IMR-90 (cell line): ENCODE measurements at regions not wholly inside any gene's neighbourhood (a gene's known extent, or its start where the extent isn't known, plus 50 kb on each side); places are given as distances from the start of the nearest gene placed in this dataset.

Experiments used
- ATAC-seq: fragments of 200-7000 bp; cut with Tn5 transposase; 2 replicates; pipeline ENCODE4 v1.9.1; 2020; ENCODE audit warnings: low read depth, mild to moderate bottlenecking, moderate library complexity
- BruUV-seq: library from RNA; stranded (reverse); fragments of 400-500 nt; replicated peaks from 2 replicates; lab custom pipeline; 2021; lab: Mats Ljungman, UMichigan
- CTCF ChIA-PET: fragments of 300-600 bp; formaldehyde crosslinking; extraction: SDS; loops from one replicate; lab custom pipeline; 2021; ENCODE audit warnings: antibody characterized with exemption; lab: Yijun Ruan, JAX
- POLR2A ChIA-PET: fragments of 300-600 bp; sonication (Branson Sonifier 250); formaldehyde crosslinking; loops from one replicate; lab custom pipeline; 2022; ENCODE audit warnings: antibody characterized with exemption; ENCODE audit not compliant: unreplicated experiment; lab: Charles Lee
- DNase-seq: peaks from one replicate; pipeline ENCODE4 v3.0.0; 2013
- H2AFZ ChIP-seq: replicated peaks from 2 replicates; pipeline ENCODE3; 2013; ENCODE audit warnings: low read length, mild to moderate bottlenecking; ENCODE audit not compliant: poor library complexity
- H2AK5ac ChIP-seq: 2 replicates; pipeline ENCODE4 v1.6.1; 2013; ENCODE audit warnings: low read depth, low read length, inconsistent platforms
- H2AK9ac ChIP-seq: replicated peaks from 2 replicates; pipeline ENCODE3; 2013; ENCODE audit warnings: mild to moderate bottlenecking, low read depth, low read length, moderate library complexity; ENCODE audit not compliant: poor library complexity
- H2BK120ac ChIP-seq: 2 replicates; pipeline ENCODE4 v1.6.1; 2013; ENCODE audit warnings: low read depth, low read length, inconsistent platforms
- H2BK15ac ChIP-seq: 3 replicates; pipeline ENCODE4 v1.6.1; 2013; ENCODE audit warnings: low read depth, low read length, inconsistent platforms
- H2BK20ac ChIP-seq: 2 replicates; pipeline ENCODE4 v1.6.1; 2013; ENCODE audit warnings: low read depth, mild to moderate bottlenecking, inconsistent platforms, low read length, moderate library complexity
- H2BK5ac ChIP-seq: 2 replicates; pipeline ENCODE4 v1.6.1; 2013; ENCODE audit warnings: mild to moderate bottlenecking, low read depth, low read length, inconsistent platforms; ENCODE audit not compliant: poor library complexity, severe bottlenecking
- H3K14ac ChIP-seq: replicated peaks from 2 replicates; pipeline ENCODE4 v1.6.1; 2013; ENCODE audit warnings: low read depth, low read length, inconsistent platforms
- H3K18ac ChIP-seq: 2 replicates; pipeline ENCODE4 v1.6.1; 2013; ENCODE audit warnings: low read depth, low read length, control low read depth
- H3K23ac ChIP-seq: 2 replicates; pipeline ENCODE4 v1.6.1; 2013; ENCODE audit warnings: low read depth, low read length, inconsistent platforms
- H3K27ac ChIP-seq: 2 replicates; pipeline ENCODE4 v1.5.1; 2013; ENCODE audit warnings: mild to moderate bottlenecking, control low read depth, low read length; ENCODE audit not compliant: insufficient read depth
- H3K27me3 ChIP-seq: 2 replicates; pipeline ENCODE4 v1.6.1; 2013; ENCODE audit warnings: low read length; ENCODE audit not compliant: control insufficient read depth, insufficient read depth
- H3K36me3 ChIP-seq: 2 replicates; pipeline ENCODE4 v1.6.1; 2013; ENCODE audit warnings: low read length, mixed read lengths; ENCODE audit not compliant: control insufficient read depth, insufficient read depth
- H3K4ac ChIP-seq: 2 replicates; pipeline ENCODE4 v1.6.1; 2013; ENCODE audit warnings: low read depth, low read length, inconsistent platforms
- H3K4me1 ChIP-seq: 2 replicates; pipeline ENCODE4 v1.6.1; 2013; ENCODE audit warnings: low read length, mixed read lengths; ENCODE audit not compliant: control insufficient read depth, insufficient read depth
- H3K4me2 ChIP-seq: 2 replicates; pipeline ENCODE4 v1.6.1; 2013; ENCODE audit warnings: low read depth, mild to moderate bottlenecking, control low read depth, low read length, moderate library complexity
- H3K4me3 ChIP-seq: 2 replicates; pipeline ENCODE4 v1.5.1; 2013; ENCODE audit warnings: low read depth, mild to moderate bottlenecking, control low read depth, low read length, moderate library complexity; ENCODE audit not compliant: insufficient read depth
- H3K56ac ChIP-seq: 2 replicates; pipeline ENCODE4 v1.6.1; 2013; ENCODE audit warnings: low read length, inconsistent platforms; ENCODE audit not compliant: insufficient read depth; ENCODE audit errors: extremely low read depth
- H3K79me1 ChIP-seq, 2 experiments: 2 replicates each; pipeline ENCODE4 v1.6.1; 2013; ENCODE audit warnings: low read length in 2 of 2, inconsistent platforms in 1 of 2, low read depth in 1 of 2
- H3K9ac ChIP-seq: 2 replicates; pipeline ENCODE4 v1.6.1; 2013; ENCODE audit warnings: low read depth, low read length, control low read depth
- H3K9me1 ChIP-seq: 2 replicates; pipeline ENCODE4 v1.6.1; 2013; ENCODE audit warnings: low read length, inconsistent platforms; ENCODE audit not compliant: insufficient read depth
- H3K9me3 ChIP-seq: 2 replicates; pipeline ENCODE4 v1.6.1; 2013; ENCODE audit warnings: low read length; ENCODE audit not compliant: control insufficient read depth, insufficient read depth
- H4K20me1 ChIP-seq: 2 replicates; pipeline ENCODE4 v1.6.1; 2013; ENCODE audit warnings: low read length, inconsistent platforms; ENCODE audit not compliant: insufficient read depth
- H4K5ac ChIP-seq: 2 replicates; pipeline ENCODE4 v1.6.1; 2013; ENCODE audit warnings: mild to moderate bottlenecking, low read depth, low read length, control low read depth
- H4K8ac ChIP-seq, 2 experiments: 2 replicates each; pipeline ENCODE4 v1.6.1; 2013; ENCODE audit warnings: low read depth in 2 of 2, low read length in 2 of 2, control low read depth in 1 of 2, inconsistent platforms in 1 of 2
- H4K91ac ChIP-seq: 2 replicates; pipeline ENCODE4 v1.6.1; 2013; ENCODE audit warnings: low read depth, low read length, inconsistent platforms; ENCODE audit not compliant: insufficient read depth
- MAFK ChIP-seq: IDR thresholded peaks from 2 replicates; pipeline ENCODE4 v1.6.1; 2012; ENCODE audit warnings: low read depth, low read length, improper control_type of control experiment
- MAZ ChIP-seq: IDR thresholded peaks from 2 replicates; pipeline ENCODE4 v1.6.1; 2012; ENCODE audit warnings: low read depth, mild to moderate bottlenecking, low read length, improper control_type of control experiment, moderate library complexity, borderline replicate concordance
- MXI1 ChIP-seq: IDR thresholded peaks from 2 replicates; pipeline ENCODE4 v1.6.1; 2012; ENCODE audit warnings: low read depth, mild to moderate bottlenecking, low read length, moderate library complexity, borderline replicate concordance
- RFX5 ChIP-seq: IDR thresholded peaks from 2 replicates; pipeline ENCODE4 v1.8.0; 2012; ENCODE audit warnings: low read depth, mild to moderate bottlenecking, low read length, moderate library complexity
- WGBS, 2 experiments: methylation state at CpG; one replicate each; pipeline versions ENCODE4 v1.1.5 to v1.1.7; 2013; ENCODE audit warnings: missing lambda C conversion rate in 2 of 2; ENCODE audit not compliant: insufficient read length in 1 of 2; ENCODE audit errors: extremely low coverage in 2 of 2; 5-methylcytosine and 5-hydroxymethylcytosine counted together
- dilution Hi-C: fragments of 300-500 bp; cut with HindIII; formaldehyde crosslinking; loops from one replicate; pipeline ENCODE4 v1.14.3; 2018; ENCODE audit warnings: low sequenced_read_pairs; ENCODE audit not compliant: unreplicated experiment
- in situ Hi-C: fragments of 300-500 bp; cut with MboI; formaldehyde crosslinking; loops from 3 replicates; pipeline ENCODE4 v1.14.3; 2019; ENCODE audit warnings: low sequenced_read_pairs, inconsistent platforms, mixed read lengths
- intact Hi-C: fragments of 100-400 bp; cut with micrococcal nuclease; formaldehyde crosslinking; loops from 2 replicates; pipeline ENCODE4 v1.10.0; 2022

GRCh38 chr1:194369622-194370021, 1183.2 kb upstream of the B3GALT2 start:
- Histone ChIP-seq H3K14ac (no peak overlapping the region), H2AK5ac (no peak overlapping the region), H2BK120ac (no peak overlapping the region), H2BK20ac (no peak overlapping the region), H3K79me1 (no peaks in the 10 kb centered on the region), H3K4me3 (no peak overlapping the region), H3K56ac (no peak overlapping the region), H3K23ac (no peak overlapping the region), H3K4me1 (no peaks in the 10 kb centered on the region), H2AK9ac (no peak overlapping the region), H4K5ac (no peak overlapping the region), H3K27me3 (no peaks in the 10 kb centered on the region), H4K20me1 (no peaks in the 10 kb centered on the region), H4K91ac (no peak overlapping the region), H3K4ac (no peak overlapping the region), H2AFZ (no peak overlapping the region), H3K18ac (no peak overlapping the region), H3K27ac (no peak overlapping the region), H4K8ac (no peak overlapping the region), H2BK5ac (no peak overlapping the region), H2BK15ac (no peak overlapping the region), H3K9ac (no peak overlapping the region), H3K4me2 (no peak overlapping the region), H3K9me3 (no peaks in the 10 kb centered on the region), H3K36me3 (no peaks in the 10 kb centered on the region), H3K9me1 (no peaks in the 10 kb centered on the region)
- intact Hi-C loops (no loop called here), dilution Hi-C loops (no loop called here), in situ Hi-C loops (no loop called here)
- BruUV-seq = no TSS peak
- CTCF ChIA-PET = no interaction called here
- TF ChIP-seq MXI1 (no peak), RFX5 (no peak), MAZ (no peak), MAFK (no peak)
- no peak for ATAC-seq
- POLR2A ChIA-PET = no interaction called here
- no CpG with 5 or more reads among the region's 1 CpG for WGBS, 2 experiments
- no peak for DNase-seq
